ENCODE measurements at regions not wholly inside any gene's neighbourhood (a gene's known extent, or its start where the extent isn't known, plus 50 kb on each side); places are given as distances from the start of the nearest gene placed in this dataset.

GRCh38 chr2:59249441-59250306 lies 1008.5 kb upstream of the FANCL start:
- no peak for TF ChIP-seq POLR2A (IDR thresholded peaks at IDR 0.05)
- TF ChIP-seq CTCF (IDR thresholded peaks at IDR 0.05): no peak

All from Peyer's patch (tissue), 4 donors.